SK-N-SH treated with all-trans-retinoic acid at 6 μM for 48 hours (cell line): ENCODE measurements at regions not wholly inside any gene's neighbourhood (a gene's known extent, or its start where the extent isn't known, plus 50 kb on each side); places are given as distances from the start of the nearest gene placed in this dataset.

Source experiments
- ATAC-seq: fragments of 200-7000 bp; cut with Tn5 transposase; 3 replicates; pipeline ENCODE4 v1.9.1; 2020; ENCODE audit warnings: mild to moderate bottlenecking, moderate library complexity
- ARNTL ChIP-seq: fragments of 450-650 bp; formaldehyde crosslinking; IDR thresholded peaks from 2 replicates; pipeline ENCODE4 v1.5.0; 2020; ENCODE audit warnings: low read depth, mild to moderate bottlenecking, moderate library complexity, borderline replicate concordance
- BACH2 ChIP-seq: fragments of 250-450 bp; sonication (Bioruptor Pico); IDR thresholded peaks from 2 replicates; pipeline ENCODE4 v1.9.0; 2021; ENCODE audit warnings: mild to moderate bottlenecking, borderline replicate concordance
- CSDC2 ChIP-seq: fragments of 250-450 bp; sonication (Bioruptor Pico); IDR thresholded peaks from 2 replicates; pipeline ENCODE4 v1.5.0; 2020; ENCODE audit warnings: mild to moderate bottlenecking, moderate library complexity
- ESRRG ChIP-seq: fragments of 250-450 bp; sonication (Bioruptor Pico); IDR thresholded peaks from 2 replicates; pipeline ENCODE4 v1.6.1; 2021; ENCODE audit warnings: mild to moderate bottlenecking
- GLIS3 ChIP-seq: fragments of 250-450 bp; sonication (Bioruptor Pico); IDR thresholded peaks from 2 replicates; pipeline ENCODE4 v1.5.0; 2020; ENCODE audit warnings: mild to moderate bottlenecking, moderate library complexity
- ISL1 ChIP-seq: fragments of 250-450 bp; sonication (Bioruptor Pico); IDR thresholded peaks from 2 replicates; pipeline ENCODE4 v2.1.2; 2022; ENCODE audit warnings: mild to moderate bottlenecking, moderate library complexity
- OSR1 ChIP-seq: fragments of 250-450 bp; sonication (Bioruptor Pico); IDR thresholded peaks from 2 replicates; pipeline ENCODE4 v1.8.0; 2022; ENCODE audit warnings: moderate library complexity, mild to moderate bottlenecking, inconsistent platforms
- PPARA ChIP-seq: fragments of 250-450 bp; sonication (Bioruptor Pico); IDR thresholded peaks from 2 replicates; pipeline ENCODE4 v1.5.0; 2020; ENCODE audit warnings: mild to moderate bottlenecking, borderline replicate concordance
- RARB ChIP-seq: fragments of 250-450 bp; sonication (Bioruptor Pico); IDR thresholded peaks from 2 replicates; pipeline ENCODE4 v1.8.0; 2021; ENCODE audit warnings: mild to moderate bottlenecking, moderate library complexity
- SNAI2 ChIP-seq: fragments of 250-450 bp; sonication (Bioruptor Pico); IDR thresholded peaks from 2 replicates; pipeline ENCODE4 v1.5.0; 2020; ENCODE audit warnings: mild to moderate bottlenecking, moderate library complexity
- TCF4 ChIP-seq: fragments of 250-450 bp; sonication (Bioruptor Pico); IDR thresholded peaks from 2 replicates; pipeline ENCODE4 v1.8.0; 2021; ENCODE audit warnings: mild to moderate bottlenecking, moderate library complexity, borderline replicate concordance
- ZC3H10 ChIP-seq: fragments of 250-450 bp; sonication (Bioruptor Pico); IDR thresholded peaks from 2 replicates; pipeline ENCODE4 v1.5.1; 2021; ENCODE audit warnings: mild to moderate bottlenecking, moderate library complexity
- ZFP3 ChIP-seq: fragments of 250-450 bp; sonication (Bioruptor Pico); IDR thresholded peaks from 2 replicates; pipeline ENCODE4 v1.5.0; 2020; ENCODE audit warnings: mild to moderate bottlenecking, moderate library complexity
- ZFP30 ChIP-seq: fragments of 450-650 bp; formaldehyde crosslinking; IDR thresholded peaks from 2 replicates; pipeline ENCODE4 v1.5.0; 2022; ENCODE audit warnings: mild to moderate bottlenecking, moderate library complexity
- ZNF565 ChIP-seq: fragments of 450-650 bp; formaldehyde crosslinking; conservative IDR thresholded peaks from 2 replicates; pipeline ENCODE4 v1.5.0; 2020; ENCODE audit warnings: low read depth, mild to moderate bottlenecking, moderate library complexity
- ZNF70 ChIP-seq: fragments of 450-650 bp; formaldehyde crosslinking; IDR thresholded peaks from 2 replicates; pipeline ENCODE4 v1.5.0; 2020; ENCODE audit warnings: mild to moderate bottlenecking, moderate library complexity
- ZNF8 ChIP-seq: fragments of 450-650 bp; formaldehyde crosslinking; IDR thresholded peaks from 2 replicates; pipeline ENCODE4 v1.5.0; 2020; ENCODE audit warnings: mild to moderate bottlenecking, moderate library complexity
- TF ChIP-seq, protein P1 (sequence below): fragments of 250-450 bp; sonication (Bioruptor Pico); IDR thresholded peaks from 2 replicates; pipeline ENCODE4 v1.5.1; 2021; ENCODE audit warnings: mild to moderate bottlenecking, moderate library complexity
- TF ChIP-seq, protein P2 (sequence below): fragments of 250-450 bp; sonication (Bioruptor Pico); IDR thresholded peaks from 2 replicates; pipeline ENCODE4 v1.8.0; 2021; ENCODE audit warnings: low read depth, mild to moderate bottlenecking, moderate library complexity, borderline replicate concordance
- TF ChIP-seq, protein P3 (sequence below): fragments of 250-450 bp; sonication (Bioruptor Pico); IDR thresholded peaks from 2 replicates; pipeline ENCODE4 v1.5.0; 2020; ENCODE audit warnings: mild to moderate bottlenecking, moderate library complexity

DNA sequence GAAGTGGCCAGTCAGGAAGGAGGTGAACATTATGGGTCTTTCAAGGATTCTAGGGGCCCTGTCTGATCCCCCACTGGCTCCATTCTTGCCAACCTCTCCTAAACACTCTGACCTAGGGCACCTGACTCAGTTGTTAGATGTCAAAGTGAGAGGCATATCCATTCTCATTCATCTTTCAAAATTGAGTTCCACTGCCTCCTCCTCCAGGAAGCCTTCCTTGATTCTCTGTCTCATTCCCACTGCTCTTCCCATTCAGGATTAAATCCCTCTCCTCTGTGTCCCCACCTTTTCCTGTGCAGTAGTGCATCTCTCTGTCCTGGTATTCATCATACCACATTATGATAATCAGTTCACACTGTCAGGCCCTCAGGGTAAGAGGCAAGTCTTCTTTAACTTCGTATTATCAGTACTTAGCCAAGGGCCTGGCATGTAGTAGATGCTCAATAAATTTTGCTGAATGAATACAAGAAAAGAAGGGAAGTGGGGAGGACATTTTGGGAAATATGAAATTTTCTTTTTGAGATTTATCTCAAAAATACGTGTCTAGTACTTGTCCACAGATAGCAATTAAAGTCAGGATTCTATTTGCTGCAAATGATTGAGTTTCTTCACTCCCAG lies 61.8 kb upstream of the ITPKB start:
- no peak for ATAC-seq
- TF ChIP-seq, protein P1, sequence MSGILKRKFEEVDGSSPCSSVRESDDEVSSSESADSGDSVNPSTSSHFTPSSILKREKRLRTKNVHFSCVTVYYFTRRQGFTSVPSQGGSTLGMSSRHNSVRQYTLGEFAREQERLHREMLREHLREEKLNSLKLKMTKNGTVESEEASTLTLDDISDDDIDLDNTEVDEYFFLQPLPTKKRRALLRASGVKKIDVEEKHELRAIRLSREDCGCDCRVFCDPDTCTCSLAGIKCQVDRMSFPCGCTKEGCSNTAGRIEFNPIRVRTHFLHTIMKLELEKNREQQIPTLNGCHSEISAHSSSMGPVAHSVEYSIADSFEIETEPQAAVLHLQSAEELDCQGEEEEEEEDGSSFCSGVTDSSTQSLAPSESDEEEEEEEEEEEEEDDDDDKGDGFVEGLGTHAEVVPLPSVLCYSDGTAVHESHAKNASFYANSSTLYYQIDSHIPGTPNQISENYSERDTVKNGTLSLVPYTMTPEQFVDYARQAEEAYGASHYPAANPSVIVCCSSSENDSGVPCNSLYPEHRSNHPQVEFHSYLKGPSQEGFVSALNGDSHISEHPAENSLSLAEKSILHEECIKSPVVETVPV (CRISPR knock-in tag) = no peak
- TF ChIP-seq ZNF8 (CRISPR knock-in tag) = no peak
- TF ChIP-seq, protein P2, sequence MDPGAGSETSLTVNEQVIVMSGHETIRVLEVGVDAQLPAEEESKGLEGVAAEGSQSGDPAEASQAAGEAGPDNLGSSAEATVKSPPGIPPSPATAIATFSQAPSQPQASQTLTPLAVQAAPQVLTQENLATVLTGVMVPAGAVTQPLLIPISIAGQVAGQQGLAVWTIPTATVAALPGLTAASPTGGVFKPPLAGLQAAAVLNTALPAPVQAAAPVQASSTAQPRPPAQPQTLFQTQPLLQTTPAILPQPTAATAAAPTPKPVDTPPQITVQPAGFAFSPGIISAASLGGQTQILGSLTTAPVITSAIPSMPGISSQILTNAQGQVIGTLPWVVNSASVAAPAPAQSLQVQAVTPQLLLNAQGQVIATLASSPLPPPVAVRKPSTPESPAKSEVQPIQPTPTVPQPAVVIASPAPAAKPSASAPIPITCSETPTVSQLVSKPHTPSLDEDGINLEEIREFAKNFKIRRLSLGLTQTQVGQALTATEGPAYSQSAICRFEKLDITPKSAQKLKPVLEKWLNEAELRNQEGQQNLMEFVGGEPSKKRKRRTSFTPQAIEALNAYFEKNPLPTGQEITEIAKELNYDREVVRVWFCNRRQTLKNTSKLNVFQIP = no peak
- TF ChIP-seq OSR1 (CRISPR knock-in tag) = no peak
- TF ChIP-seq, protein P3, sequence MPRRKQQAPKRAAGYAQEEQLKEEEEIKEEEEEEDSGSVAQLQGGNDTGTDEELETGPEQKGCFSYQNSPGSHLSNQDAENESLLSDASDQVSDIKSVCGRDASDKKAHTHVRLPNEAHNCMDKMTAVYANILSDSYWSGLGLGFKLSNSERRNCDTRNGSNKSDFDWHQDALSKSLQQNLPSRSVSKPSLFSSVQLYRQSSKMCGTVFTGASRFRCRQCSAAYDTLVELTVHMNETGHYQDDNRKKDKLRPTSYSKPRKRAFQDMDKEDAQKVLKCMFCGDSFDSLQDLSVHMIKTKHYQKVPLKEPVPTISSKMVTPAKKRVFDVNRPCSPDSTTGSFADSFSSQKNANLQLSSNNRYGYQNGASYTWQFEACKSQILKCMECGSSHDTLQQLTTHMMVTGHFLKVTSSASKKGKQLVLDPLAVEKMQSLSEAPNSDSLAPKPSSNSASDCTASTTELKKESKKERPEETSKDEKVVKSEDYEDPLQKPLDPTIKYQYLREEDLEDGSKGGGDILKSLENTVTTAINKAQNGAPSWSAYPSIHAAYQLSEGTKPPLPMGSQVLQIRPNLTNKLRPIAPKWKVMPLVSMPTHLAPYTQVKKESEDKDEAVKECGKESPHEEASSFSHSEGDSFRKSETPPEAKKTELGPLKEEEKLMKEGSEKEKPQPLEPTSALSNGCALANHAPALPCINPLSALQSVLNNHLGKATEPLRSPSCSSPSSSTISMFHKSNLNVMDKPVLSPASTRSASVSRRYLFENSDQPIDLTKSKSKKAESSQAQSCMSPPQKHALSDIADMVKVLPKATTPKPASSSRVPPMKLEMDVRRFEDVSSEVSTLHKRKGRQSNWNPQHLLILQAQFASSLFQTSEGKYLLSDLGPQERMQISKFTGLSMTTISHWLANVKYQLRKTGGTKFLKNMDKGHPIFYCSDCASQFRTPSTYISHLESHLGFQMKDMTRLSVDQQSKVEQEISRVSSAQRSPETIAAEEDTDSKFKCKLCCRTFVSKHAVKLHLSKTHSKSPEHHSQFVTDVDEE (CRISPR knock-in tag) = no peak
- TF ChIP-seq RARB (CRISPR knock-in tag) = no peak
- no peak for TF ChIP-seq BACH2 (CRISPR knock-in tag)
- TF ChIP-seq ESRRG (CRISPR knock-in tag) = no peak
- TF ChIP-seq ISL1 (CRISPR knock-in tag) = no peak
- TF ChIP-seq ZNF565 (CRISPR knock-in tag) = no peak
- TF ChIP-seq TCF4 (CRISPR knock-in tag) = no peak
- no peak for TF ChIP-seq ARNTL (CRISPR knock-in tag)
- TF ChIP-seq SNAI2 (CRISPR knock-in tag) = no peak
- TF ChIP-seq CSDC2 (CRISPR knock-in tag) = no peak

DNA sequence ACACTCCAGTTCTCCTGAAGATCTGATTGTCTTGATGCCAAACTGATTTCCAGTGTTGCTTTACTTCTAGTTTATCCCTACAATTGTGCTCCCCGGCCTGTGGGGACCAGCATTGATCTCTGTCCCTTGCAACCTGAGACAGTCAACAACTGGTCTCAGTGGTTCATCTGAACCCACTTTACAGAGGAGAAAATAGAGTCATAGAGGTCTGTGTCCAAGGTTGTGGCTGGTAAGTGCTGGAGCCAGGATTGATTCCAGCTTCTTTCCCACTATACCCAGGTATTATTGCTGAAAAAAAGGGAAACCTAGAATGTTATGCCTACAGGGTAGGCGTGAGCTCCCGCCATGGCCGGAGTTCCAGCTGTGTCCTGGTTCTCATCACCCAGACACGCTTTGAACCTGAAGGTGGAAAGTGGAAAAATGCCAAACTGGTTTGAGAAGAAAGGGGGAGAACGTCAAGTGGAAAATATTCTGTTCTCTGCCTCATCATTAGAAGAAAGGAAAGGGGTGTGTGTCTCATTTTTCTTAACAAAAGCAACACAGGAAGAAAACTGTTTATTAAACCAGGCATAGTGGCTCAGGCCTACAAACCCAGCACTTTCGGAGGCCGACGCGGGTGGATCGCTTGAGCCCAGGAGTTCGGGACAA lies 60.7 kb upstream of the ITPKB start:
- TF ChIP-seq TCF4 (CRISPR knock-in tag) = no peak
- no peak for TF ChIP-seq PPARA (CRISPR knock-in tag)
- TF ChIP-seq OSR1 (CRISPR knock-in tag) = no peak
- TF ChIP-seq, protein P3 (CRISPR knock-in tag) = no peak
- no peak for TF ChIP-seq SNAI2 (CRISPR knock-in tag)

DNA sequence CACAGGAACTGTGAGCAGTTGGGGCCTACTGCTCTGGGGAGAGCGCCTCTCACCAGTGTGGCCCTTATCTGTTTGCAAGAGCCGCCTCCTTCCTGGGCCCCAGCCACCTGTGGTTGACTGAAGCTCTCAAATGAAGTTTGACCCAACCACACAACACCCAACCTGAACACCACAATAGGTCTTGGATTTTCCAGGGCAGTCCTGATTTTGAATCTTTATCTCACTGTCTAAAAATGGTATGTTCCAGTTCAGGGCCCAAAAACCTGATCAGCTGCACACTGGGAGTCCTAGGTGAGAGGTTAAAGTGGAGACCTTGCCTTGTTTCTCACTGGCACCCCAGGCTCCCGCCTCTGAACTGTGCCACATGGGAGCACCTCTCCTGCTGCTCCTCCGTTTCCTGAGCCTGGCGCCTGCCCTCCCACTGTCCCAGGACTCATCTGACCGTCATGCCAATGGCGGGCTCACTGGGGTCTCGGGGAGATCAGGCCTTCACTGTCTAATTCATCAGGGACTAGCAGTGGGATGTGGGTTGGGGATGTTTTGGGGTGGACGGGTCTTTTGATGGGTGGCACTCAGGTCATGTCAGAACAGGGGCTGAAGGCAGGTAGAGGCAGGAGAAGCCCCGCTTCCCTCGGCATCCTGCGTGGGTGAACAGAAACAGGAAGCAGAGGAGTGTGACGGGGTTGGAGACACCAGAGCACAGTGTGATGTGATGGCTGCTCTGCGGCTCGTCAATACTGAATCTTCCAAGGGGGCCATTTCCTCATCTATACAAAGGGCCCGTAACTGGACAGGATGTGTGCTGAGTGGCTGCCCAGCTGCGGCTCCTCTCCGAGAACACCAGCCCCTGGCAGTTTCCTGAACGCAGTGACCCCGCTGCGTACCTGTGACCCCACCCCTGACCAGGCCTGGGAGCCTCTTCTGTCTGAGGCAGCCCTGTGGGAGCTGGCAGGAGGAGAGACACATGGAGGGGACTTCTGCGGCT lies 59.6 kb upstream of the ITPKB start:
- no peak for ATAC-seq
- TF ChIP-seq, protein P1 (CRISPR knock-in tag) = no peak
- TF ChIP-seq ZC3H10 (CRISPR knock-in tag) (no peak), ISL1 (CRISPR knock-in tag) (no peak), ZNF70 (CRISPR knock-in tag) (no peak), ESRRG (CRISPR knock-in tag) (no peak), ZFP3 (CRISPR knock-in tag) (no peak), ZFP30 (CRISPR knock-in tag) (no peak), GLIS3 (CRISPR knock-in tag) (no peak)
- TF ChIP-seq, protein P2 = no peak

More for the DNA sequence above, 60.7 kb upstream of the ITPKB start:
- no peak for ATAC-seq
